ENCODE measurements at regions not wholly inside any gene's neighbourhood (a gene's known extent, or its start where the extent isn't known, plus 50 kb on each side); places are given as distances from the start of the nearest gene placed in this dataset.

DNA sequence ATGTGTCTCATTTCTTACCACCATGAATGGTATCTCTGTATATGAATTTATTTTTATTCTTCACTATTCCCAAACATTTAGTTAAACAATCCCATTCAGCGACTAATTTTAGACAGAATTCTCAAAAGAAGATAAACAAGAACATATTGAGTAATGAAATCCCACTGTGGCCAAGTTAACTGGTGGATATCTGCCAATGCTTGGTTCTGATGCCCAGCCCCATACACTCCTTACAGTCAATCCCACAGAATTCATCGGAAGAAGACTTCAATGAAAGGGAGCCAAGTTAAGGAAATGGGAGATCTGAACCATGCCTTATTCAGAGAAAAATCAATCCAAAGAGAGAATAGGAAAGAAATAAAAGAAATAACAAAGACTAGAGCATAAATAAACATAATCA is 518.0 kb downstream of the XPNPEP1 start:
- ChIA-PET CTCF (no interaction called here), POLR2A (no interaction called here)
- ATAC-seq (ENCODE audit: low read depth) (no peak), DNase-seq (no peak)
- TF ChIP-seq, protein P1, sequence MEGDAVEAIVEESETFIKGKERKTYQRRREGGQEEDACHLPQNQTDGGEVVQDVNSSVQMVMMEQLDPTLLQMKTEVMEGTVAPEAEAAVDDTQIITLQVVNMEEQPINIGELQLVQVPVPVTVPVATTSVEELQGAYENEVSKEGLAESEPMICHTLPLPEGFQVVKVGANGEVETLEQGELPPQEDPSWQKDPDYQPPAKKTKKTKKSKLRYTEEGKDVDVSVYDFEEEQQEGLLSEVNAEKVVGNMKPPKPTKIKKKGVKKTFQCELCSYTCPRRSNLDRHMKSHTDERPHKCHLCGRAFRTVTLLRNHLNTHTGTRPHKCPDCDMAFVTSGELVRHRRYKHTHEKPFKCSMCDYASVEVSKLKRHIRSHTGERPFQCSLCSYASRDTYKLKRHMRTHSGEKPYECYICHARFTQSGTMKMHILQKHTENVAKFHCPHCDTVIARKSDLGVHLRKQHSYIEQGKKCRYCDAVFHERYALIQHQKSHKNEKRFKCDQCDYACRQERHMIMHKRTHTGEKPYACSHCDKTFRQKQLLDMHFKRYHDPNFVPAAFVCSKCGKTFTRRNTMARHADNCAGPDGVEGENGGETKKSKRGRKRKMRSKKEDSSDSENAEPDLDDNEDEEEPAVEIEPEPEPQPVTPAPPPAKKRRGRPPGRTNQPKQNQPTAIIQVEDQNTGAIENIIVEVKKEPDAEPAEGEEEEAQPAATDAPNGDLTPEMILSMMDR (IDR thresholded peaks at IDR 0.05) = no peak
- no peaks in the 10 kb centered on the region for H3K4me1 Mint-ChIP-seq
- H3K4me3 Mint-ChIP-seq = no peak overlapping the region
- H3K27me3 Mint-ChIP-seq = no peaks in the 10 kb centered on the region
- H3K36me3 Mint-ChIP-seq (ENCODE audit: low read depth) = no peaks in the 10 kb centered on the region
- no peaks in the 10 kb centered on the region for H3K9me3 Mint-ChIP-seq
- no peak overlapping the region for H3K27ac Mint-ChIP-seq
- intact Hi-C loops (cut with micrococcal nuclease) = no loop called here

DNA sequence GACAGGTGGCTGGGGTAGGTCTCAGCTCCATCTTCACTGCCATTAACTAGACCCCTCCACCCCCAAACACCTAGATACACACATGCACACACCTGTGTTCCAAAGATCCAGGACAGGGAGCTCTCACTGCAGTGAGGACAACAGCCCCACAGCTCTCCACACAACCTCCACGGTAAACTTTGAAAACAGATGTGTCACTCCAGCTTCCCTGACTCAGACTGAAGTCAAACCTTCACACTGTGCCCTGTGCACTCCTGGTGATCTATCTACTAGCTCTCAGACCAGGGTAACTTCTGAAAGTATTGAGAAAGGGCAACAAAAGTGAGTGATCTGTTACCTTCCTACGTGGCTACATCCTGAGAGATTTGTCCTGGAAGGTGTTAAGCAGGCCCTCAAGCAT is 519.8 kb downstream of the XPNPEP1 start:
- Mint-ChIP-seq H3K9me3 (peaks cover 2% of the 10 kb centered on the region), H3K27ac (no peak overlapping the region), H3K4me3 (no peak overlapping the region), H3K36me3 (ENCODE audit: low read depth) (no peaks in the 10 kb centered on the region), H3K27me3 (no peaks in the 10 kb centered on the region), H3K4me1 (no peaks in the 10 kb centered on the region)
- ChIA-PET CTCF (no interaction called here), POLR2A (no interaction called here)
- intact Hi-C loops (cut with micrococcal nuclease) = no loop called here
- TF ChIP-seq, protein P1 (IDR thresholded peaks at IDR 0.05) = no peak
- ATAC-seq (ENCODE audit: low read depth) (no peak), DNase-seq (no peak)

DNA sequence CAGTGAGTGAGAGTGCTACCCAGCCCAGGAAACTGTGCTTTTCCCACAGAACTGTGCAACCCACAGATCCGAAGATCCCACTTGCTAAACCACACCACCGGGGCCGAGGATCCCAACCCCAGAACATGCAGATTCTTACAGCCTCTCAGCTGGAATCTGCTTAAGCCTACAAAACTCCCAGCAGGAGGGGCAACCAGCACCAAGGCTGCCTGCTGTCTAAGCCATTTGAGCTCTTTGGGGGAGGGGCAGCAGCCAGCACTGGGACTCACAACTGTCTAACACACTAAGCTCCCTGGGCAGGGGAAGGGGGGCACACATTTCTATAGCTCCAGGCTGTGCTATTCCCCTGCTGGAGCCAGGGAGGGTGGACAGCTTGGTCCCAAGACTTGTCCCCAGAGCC is 529.9 kb downstream of the XPNPEP1 start:
- DNase-seq (no peak), ATAC-seq (ENCODE audit: low read depth) (no peak)
- ChIA-PET POLR2A (no interaction called here), CTCF (no interaction called here)
- Mint-ChIP-seq H3K4me3 (no peak overlapping the region), H3K36me3 (ENCODE audit: low read depth) (no peaks in the 10 kb centered on the region), H3K27me3 (peaks cover 2% of the 10 kb centered on the region), H3K9me3 (peaks cover 5% of the 10 kb centered on the region), H3K4me1 (no peaks in the 10 kb centered on the region), H3K27ac (no peak overlapping the region)
- intact Hi-C loops (cut with micrococcal nuclease) = no loop called here
- TF ChIP-seq, protein P1 (IDR thresholded peaks at IDR 0.05) = no peak

DNA sequence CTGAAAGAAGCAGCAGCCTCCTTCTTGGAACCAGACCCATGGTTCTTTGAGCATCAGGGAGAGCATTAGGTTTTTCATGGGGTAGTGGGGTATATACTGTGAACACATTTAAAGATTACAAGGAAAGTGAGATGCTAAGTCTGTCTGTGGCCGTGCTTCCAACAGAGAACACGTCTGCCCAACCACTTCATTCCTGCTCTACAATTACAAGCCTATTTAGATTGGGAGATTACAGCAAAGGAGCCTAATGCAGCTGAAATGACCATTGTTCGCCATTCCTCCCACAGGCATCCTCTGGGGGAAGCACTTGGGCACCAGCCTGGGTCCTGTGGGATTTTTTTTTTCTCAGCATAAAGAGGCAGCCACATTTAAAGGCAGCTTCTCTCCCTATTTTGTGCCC is 536.4 kb downstream of the XPNPEP1 start:
- no peak overlapping the region for H3K4me3 Mint-ChIP-seq

DNA sequence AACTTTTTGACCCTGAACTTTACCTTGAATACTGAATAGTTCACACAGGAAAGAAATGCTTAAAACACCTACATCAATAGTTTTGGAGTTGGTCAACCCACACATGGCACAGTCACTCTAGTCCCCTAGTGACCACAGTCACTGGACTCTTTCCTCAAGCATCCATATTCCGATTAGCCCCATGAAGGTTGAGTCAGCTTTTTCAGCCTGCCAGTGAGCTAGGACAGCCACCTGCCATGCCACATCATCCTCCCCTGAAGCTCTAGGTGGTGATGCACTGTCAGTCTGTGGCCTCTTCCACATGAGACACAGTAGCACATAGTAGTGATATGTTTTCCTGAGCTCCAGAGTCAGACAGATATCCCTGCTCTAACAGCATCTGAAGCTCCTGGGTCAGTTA is 537.2 kb downstream of the XPNPEP1 start:
- no peak for ATAC-seq (ENCODE audit: low read depth)
- intact Hi-C loops (cut with micrococcal nuclease) = no loop called here
- Mint-ChIP-seq H3K36me3 (ENCODE audit: low read depth) (no peaks in the 10 kb centered on the region), H3K27me3 (no peaks in the 10 kb centered on the region), H3K4me1 (no peaks in the 10 kb centered on the region), H3K4me3 (no peak overlapping the region), H3K27ac (no peak overlapping the region), H3K9me3 (no peaks in the 10 kb centered on the region)
- CTCF ChIA-PET = no interaction called here
- TF ChIP-seq, protein P1 (IDR thresholded peaks at IDR 0.05) = no peak
- POLR2A ChIA-PET = no interaction called here
- DNase-seq = no peak

More for the DNA sequence above, 536.4 kb downstream of the XPNPEP1 start:
- ChIA-PET CTCF (no interaction called here), POLR2A (no interaction called here)
- intact Hi-C loops (cut with micrococcal nuclease) = no loop called here
- no peak for DNase-seq
- H3K27ac Mint-ChIP-seq = no peak overlapping the region
- no peaks in the 10 kb centered on the region for H3K27me3 Mint-ChIP-seq
- H3K36me3 Mint-ChIP-seq (ENCODE audit: low read depth) = no peaks in the 10 kb centered on the region
- ATAC-seq (ENCODE audit: low read depth) = no peak
- no peaks in the 10 kb centered on the region for H3K9me3 Mint-ChIP-seq
- H3K4me1 Mint-ChIP-seq = no peaks in the 10 kb centered on the region
- TF ChIP-seq, protein P1 (IDR thresholded peaks at IDR 0.05) = no peak
